ENCODE measurements at regions not wholly inside any gene's neighbourhood (a gene's known extent, or its start where the extent isn't known, plus 50 kb on each side); places are given as distances from the start of the nearest gene placed in this dataset.

DNA sequence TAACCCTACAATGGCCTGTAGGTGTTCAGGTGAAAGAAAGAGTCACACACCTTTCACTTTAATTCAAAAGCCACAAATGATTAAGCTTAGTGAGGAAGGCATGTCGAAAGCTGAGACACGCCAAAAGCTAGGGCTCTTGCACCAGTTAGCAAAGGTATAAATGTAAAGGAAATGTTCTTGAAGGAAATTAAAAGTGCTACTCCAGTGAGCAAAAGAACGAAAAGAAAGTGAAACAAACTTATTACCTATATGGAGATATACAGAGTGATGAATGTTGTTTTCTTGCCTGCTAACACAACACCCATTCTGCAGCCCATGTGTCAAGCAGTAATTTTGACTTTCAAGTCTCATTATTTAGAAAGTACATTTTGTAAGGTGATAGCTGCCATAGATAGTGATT lies 254.2 kb upstream of the SLC24A2 start:
- TF ChIP-seq, protein P1, sequence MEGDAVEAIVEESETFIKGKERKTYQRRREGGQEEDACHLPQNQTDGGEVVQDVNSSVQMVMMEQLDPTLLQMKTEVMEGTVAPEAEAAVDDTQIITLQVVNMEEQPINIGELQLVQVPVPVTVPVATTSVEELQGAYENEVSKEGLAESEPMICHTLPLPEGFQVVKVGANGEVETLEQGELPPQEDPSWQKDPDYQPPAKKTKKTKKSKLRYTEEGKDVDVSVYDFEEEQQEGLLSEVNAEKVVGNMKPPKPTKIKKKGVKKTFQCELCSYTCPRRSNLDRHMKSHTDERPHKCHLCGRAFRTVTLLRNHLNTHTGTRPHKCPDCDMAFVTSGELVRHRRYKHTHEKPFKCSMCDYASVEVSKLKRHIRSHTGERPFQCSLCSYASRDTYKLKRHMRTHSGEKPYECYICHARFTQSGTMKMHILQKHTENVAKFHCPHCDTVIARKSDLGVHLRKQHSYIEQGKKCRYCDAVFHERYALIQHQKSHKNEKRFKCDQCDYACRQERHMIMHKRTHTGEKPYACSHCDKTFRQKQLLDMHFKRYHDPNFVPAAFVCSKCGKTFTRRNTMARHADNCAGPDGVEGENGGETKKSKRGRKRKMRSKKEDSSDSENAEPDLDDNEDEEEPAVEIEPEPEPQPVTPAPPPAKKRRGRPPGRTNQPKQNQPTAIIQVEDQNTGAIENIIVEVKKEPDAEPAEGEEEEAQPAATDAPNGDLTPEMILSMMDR (IDR thresholded peaks at IDR 0.05) = no peak
- ATAC-seq (ENCODE audit: low FRiP score) (no peak), DNase-seq (ENCODE audit: low spot score) (no peak)

DNA sequence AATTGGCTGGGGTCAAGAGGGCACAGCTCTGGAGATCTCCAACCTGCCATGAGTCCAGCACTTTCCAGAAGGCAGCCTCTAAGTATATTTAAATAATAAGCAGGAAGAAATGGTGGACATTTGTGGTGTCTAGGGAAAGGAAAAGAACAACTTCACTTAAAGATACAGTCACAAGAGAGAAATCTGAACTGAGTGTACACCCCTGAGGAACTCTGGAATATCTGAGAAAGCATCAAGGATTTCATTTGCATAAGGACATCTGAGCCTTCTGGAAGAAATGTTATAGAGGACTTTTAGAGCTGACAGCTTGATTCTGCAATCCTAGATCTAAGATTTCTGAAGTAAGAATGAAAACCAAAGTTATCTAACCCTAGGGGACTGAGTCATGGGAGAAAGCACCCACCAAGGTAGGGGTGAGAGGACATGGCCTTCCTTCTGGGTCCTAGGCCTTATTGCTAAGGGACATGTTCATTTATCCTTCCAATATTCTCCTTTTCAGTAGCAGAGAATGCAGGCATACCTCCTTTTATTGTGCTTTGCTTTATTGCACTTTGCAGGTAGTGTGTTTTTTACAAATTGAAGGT lies 253.4 kb upstream of the SLC24A2 start:
- TF ChIP-seq, protein P1 (IDR thresholded peaks at IDR 0.05) = no peak
- no peak for ATAC-seq (ENCODE audit: low FRiP score)
- DNase-seq (ENCODE audit: low spot score) = no peak

DNA sequence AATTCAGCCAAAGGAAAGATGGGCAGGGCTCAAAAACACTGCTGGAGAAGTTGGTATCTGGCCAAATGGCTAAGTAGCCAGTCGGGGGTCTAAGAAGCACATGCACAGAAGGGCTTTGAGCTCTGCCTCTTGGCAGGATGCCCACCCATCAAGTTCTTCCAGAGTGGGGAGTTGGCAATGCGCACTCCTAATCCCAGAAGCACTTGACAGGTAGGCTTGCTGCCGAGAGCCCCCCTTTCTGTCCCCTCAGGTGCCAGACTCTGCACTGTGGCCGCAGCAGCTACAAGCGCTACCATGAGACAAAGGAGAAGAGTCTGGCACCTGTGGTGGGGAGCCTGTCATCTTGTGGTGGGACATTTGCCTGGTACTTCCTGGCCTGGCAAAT lies 252.9 kb upstream of the SLC24A2 start:
- ATAC-seq (ENCODE audit: low FRiP score) (no peak), DNase-seq (ENCODE audit: low spot score) (no peak)
- TF ChIP-seq, protein P1 (IDR thresholded peaks at IDR 0.05) = no peak

DNA sequence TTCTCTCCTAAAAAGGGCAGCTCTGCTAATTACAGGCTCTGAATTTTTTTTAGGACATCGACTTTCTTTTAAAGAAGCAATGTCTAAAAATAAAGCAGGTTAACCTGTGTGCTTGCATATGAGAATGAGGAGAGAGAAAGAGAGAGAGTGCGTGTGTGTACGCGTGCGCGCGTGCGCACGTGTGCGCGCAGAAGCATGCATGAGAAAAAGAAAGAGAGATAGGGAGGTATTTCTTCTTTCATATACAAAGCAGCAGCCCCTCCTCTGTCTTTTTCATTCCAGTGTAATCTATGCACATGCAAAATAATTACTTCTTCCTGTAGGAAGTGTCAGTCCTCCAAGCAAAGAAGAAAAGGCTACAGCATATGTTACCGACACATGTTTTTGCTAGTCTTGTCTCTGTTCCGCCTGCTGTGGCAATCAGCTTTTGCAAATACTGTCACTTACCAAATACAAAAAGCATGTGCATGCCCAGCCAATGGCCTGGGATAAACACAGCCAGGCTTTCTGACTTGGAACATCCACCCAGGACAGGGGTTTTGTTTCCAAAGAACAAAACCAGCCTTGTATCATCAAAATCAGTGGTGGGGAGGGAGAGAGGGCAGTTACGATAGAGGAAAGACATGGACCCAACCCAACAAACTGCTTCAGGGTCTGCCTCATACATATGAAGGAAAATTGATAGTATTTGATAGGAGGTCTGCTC lies 252.3 kb upstream of the SLC24A2 start:
- no peak for ATAC-seq (ENCODE audit: low FRiP score)
- DNase-seq (ENCODE audit: low spot score) = no peak
- TF ChIP-seq, protein P1 (IDR thresholded peaks at IDR 0.05) = no peak

DNA sequence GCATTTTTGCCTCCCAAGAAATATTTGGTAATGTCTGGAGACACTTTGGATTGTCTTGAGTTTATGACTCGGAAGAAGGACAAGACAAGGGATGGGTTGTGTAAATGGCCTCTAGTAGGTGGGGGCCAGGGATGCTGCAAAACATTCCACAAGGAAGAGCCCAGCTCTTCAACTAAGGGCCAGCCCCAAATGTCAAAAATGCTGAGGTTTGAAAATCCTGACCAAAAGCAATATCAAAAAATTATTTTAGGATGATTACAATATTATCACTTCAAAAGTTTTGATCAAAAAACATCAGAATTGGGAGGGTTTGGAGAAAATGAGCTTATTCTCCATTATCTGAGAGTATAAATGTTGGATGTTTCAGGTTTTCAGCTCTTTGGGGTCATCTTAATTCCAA lies 248.9 kb upstream of the SLC24A2 start:
- no peak for DNase-seq (ENCODE audit: low spot score)

DNA sequence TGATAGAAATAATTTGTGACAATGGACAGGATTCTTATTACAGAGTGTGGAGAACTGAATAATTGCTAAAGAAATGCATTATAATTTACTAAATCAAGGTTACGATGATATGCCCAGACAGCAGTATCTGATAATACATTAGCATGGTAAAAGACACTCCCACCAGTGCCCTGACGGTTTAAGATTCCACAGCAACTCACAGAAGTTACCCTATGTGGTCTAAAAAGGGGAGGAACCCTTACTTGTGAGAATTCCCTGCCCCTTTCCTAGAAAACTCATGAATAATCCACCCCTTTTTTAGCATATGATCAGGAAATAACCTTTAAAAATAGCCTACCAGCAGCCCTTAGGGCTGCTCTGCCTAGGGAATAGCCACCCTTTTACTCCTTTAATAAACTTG lies 244.7 kb upstream of the SLC24A2 start:
- DNase-seq (ENCODE audit: low spot score) = no peak
- ATAC-seq (ENCODE audit: low FRiP score) = no peak
- TF ChIP-seq, protein P1 (IDR thresholded peaks at IDR 0.05) = no peak

More for the DNA sequence above, 248.9 kb upstream of the SLC24A2 start:
- TF ChIP-seq, protein P1 (IDR thresholded peaks at IDR 0.05) = no peak
- no peak for ATAC-seq (ENCODE audit: low FRiP score)

DNA sequence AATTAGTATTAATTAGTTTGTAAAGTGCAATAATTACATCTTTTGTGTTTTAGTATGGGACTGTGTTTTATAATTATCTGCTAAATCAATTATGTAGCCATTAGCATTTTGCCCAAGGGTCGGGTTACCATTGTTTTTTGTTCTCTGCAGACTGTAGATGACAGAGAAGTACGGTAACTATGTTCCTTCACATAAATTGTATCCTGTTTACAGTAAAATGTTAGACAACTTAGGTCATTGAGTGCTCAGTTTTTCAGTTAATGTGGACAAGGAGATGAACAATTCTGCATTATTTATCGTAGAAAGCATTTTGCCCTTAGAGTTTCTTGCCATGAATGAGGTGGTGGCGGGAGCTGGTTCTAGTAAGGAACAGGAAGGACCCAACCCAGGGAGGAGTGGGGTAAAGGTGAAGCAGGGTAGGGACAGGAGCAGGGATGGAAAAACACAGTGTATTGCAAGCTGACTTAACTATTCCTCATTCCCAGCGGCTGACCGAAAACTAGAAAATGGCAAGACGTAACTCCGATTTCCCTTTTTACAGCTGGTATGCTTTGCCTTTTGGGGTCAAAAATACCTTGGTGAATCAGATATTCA lies 243.7 kb upstream of the SLC24A2 start:
- DNase-seq (ENCODE audit: low spot score) (no peak), ATAC-seq (ENCODE audit: low FRiP score) (no peak)
- TF ChIP-seq, protein P1 (IDR thresholded peaks at IDR 0.05) = no peak
